ENCODE measurements at regions not wholly inside any gene's neighbourhood (a gene's known extent, or its start where the extent isn't known, plus 50 kb on each side); places are given as distances from the start of the nearest gene placed in this dataset.

- Histone ChIP-seq H4K20me1 (ENCODE audit: insufficient read depth, low read length) (no peaks in the 10 kb centered on the region), H3K4me3 (ENCODE audit: insufficient read depth, low read length) (no peak overlapping the region), H2AFZ (ENCODE audit: low read length) (no peak overlapping the region), H3K79me2 (ENCODE audit: insufficient read depth, low read length) (no peaks in the 10 kb centered on the region), H3K4me1 (ENCODE audit: insufficient read depth, low read length) (no peaks in the 10 kb centered on the region), H3K27me3 (ENCODE audit: insufficient read depth, low read length) (no peaks in the 10 kb centered on the region), H3K36me3 (ENCODE audit: insufficient read depth, low read length) (no peaks in the 10 kb centered on the region), H3K9me3 (ENCODE audit: low read depth, low read length) (no peaks in the 10 kb centered on the region), H3K4me2 (ENCODE audit: insufficient read depth, low read length) (no peak overlapping the region), H3K27ac (ENCODE audit: low read depth, low read length) (no peak overlapping the region)
- no peak for DNase-seq (ENCODE audit: insufficient read length, low spot score, missing footprints)
- TF ChIP-seq CTCF (IDR thresholded peaks at IDR 0.05; ENCODE audit: extremely low read depth, low read depth, low read length) = no peak
These were observed 452.0 kb downstream of the NPIPA7 start for GRCh38 chr16:16830973-16831372.

- H3K36me3 ChIP-seq (ENCODE audit: insufficient read depth, low read length) = no peaks in the 10 kb centered on the region
- H3K9me3 ChIP-seq (ENCODE audit: low read depth, low read length) = no peaks in the 10 kb centered on the region
These were observed 454.2 kb downstream of the NPIPA7 start for GRCh38 chr16:16833165-16833564.

GRCh38 chr16:16850274-16850673 is 471.3 kb downstream of the NPIPA7 start:
- Histone ChIP-seq H3K79me2 (ENCODE audit: insufficient read depth, low read length) (no peaks in the 10 kb centered on the region), H3K27ac (ENCODE audit: low read depth, low read length) (no peak overlapping the region)

More at GRCh38 chr16:16833165-16833564, 454.2 kb downstream of the NPIPA7 start:
- Histone ChIP-seq H3K4me2 (ENCODE audit: insufficient read depth, low read length) (no peak overlapping the region), H3K4me3 (ENCODE audit: insufficient read depth, low read length) (no peak overlapping the region), H3K79me2 (ENCODE audit: insufficient read depth, low read length) (no peaks in the 10 kb centered on the region), H3K27me3 (ENCODE audit: insufficient read depth, low read length) (no peaks in the 10 kb centered on the region), H3K4me1 (ENCODE audit: insufficient read depth, low read length) (no peaks in the 10 kb centered on the region), H2AFZ (ENCODE audit: low read length) (no peak overlapping the region), H3K27ac (ENCODE audit: low read depth, low read length) (no peak overlapping the region), H4K20me1 (ENCODE audit: insufficient read depth, low read length) (no peaks in the 10 kb centered on the region)
- TF ChIP-seq CTCF (IDR thresholded peaks at IDR 0.05; ENCODE audit: extremely low read depth, low read depth, low read length) = no peak
- DNase-seq (ENCODE audit: insufficient read length, low spot score, missing footprints) = no peak

GRCh38 chr16:16857012-16857411 is 478.1 kb downstream of the NPIPA7 start:
- no peak overlapping the region for H3K27ac ChIP-seq (ENCODE audit: low read depth, low read length)
- no peaks in the 10 kb centered on the region for H4K20me1 ChIP-seq (ENCODE audit: insufficient read depth, low read length)
- DNase-seq (ENCODE audit: insufficient read length, low spot score, missing footprints) = no peak
- H3K4me3 ChIP-seq (ENCODE audit: insufficient read depth, low read length) = no peak overlapping the region
- no peaks in the 10 kb centered on the region for H3K79me2 ChIP-seq (ENCODE audit: insufficient read depth, low read length)
- no peaks in the 10 kb centered on the region for H3K27me3 ChIP-seq (ENCODE audit: insufficient read depth, low read length)
- no peaks in the 10 kb centered on the region for H3K9me3 ChIP-seq (ENCODE audit: low read depth, low read length)
- TF ChIP-seq CTCF (IDR thresholded peaks at IDR 0.05; ENCODE audit: extremely low read depth, low read depth, low read length) = no peak
- no peaks in the 10 kb centered on the region for H3K36me3 ChIP-seq (ENCODE audit: insufficient read depth, low read length)
- H2AFZ ChIP-seq (ENCODE audit: low read length) = no peak overlapping the region
- H3K4me1 ChIP-seq (ENCODE audit: insufficient read depth, low read length) = no peaks in the 10 kb centered on the region
- no peak overlapping the region for H3K4me2 ChIP-seq (ENCODE audit: insufficient read depth, low read length)

More at GRCh38 chr16:16850274-16850673, 471.3 kb downstream of the NPIPA7 start:
- H3K27me3 ChIP-seq (ENCODE audit: insufficient read depth, low read length) = no peaks in the 10 kb centered on the region
- no peak overlapping the region for H3K4me2 ChIP-seq (ENCODE audit: insufficient read depth, low read length)
- H4K20me1 ChIP-seq (ENCODE audit: insufficient read depth, low read length) = no peaks in the 10 kb centered on the region
- H3K4me1 ChIP-seq (ENCODE audit: insufficient read depth, low read length) = no peaks in the 10 kb centered on the region
- no peak for TF ChIP-seq CTCF (IDR thresholded peaks at IDR 0.05; ENCODE audit: extremely low read depth, low read depth, low read length)
- no peak for DNase-seq (ENCODE audit: insufficient read length, low spot score, missing footprints)
- no peaks in the 10 kb centered on the region for H3K36me3 ChIP-seq (ENCODE audit: insufficient read depth, low read length)
- H3K9me3 ChIP-seq (ENCODE audit: low read depth, low read length) = no peaks in the 10 kb centered on the region
- no peak overlapping the region for H2AFZ ChIP-seq (ENCODE audit: low read length)
- H3K4me3 ChIP-seq (ENCODE audit: insufficient read depth, low read length) = no peak overlapping the region

Data from osteoblast (primary cell).